PC-3 (cell line): ENCODE measurements at regions not wholly inside any gene's neighbourhood (a gene's known extent, or its start where the extent isn't known, plus 50 kb on each side); places are given as distances from the start of the nearest gene placed in this dataset.

Experiments
- ATAC-seq: fragments of 200-7000 bp; cut with Tn5 transposase; 2 replicates; pipeline ENCODE4 v1.9.1; 2020; ENCODE audit warnings: mild to moderate bottlenecking, moderate library complexity
- BruUV-seq: library from RNA; stranded (reverse); fragments of 400-500 nt; replicated peaks from 2 replicates; lab custom pipeline; 2021; lab: Mats Ljungman, UMichigan
- CTCF ChIA-PET: fragments of 300-600 bp; sonication (Branson Sonifier 250); formaldehyde crosslinking; loops from one replicate; lab custom pipeline; 2022; ENCODE audit warnings: antibody characterized with exemption; lab: Charles Lee
- POLR2A ChIA-PET: fragments of 300-600 bp; sonication (Branson Sonifier 250); formaldehyde crosslinking; loops from one replicate; lab custom pipeline; 2022; ENCODE audit warnings: antibody characterized with exemption; ENCODE audit not compliant: unreplicated experiment; lab: Charles Lee
- DNase-seq: peaks from one replicate; pipeline ENCODE4 v3.0.0-alpha.2; 2015
- H2AFZ ChIP-seq: fragments of 300-600 bp; sonication (generic); 2 replicates; pipeline ENCODE4 v1.6.0; 2016; ENCODE audit warnings: antibody characterized with exemption, low read length
- H3F3A ChIP-seq: fragments of 300-600 bp; sonication (generic); one replicate; pipeline ENCODE4 v1.6.0; 2017; ENCODE audit warnings: antibody characterized with exemption, low read length, control low read depth, mild to moderate bottlenecking; ENCODE audit not compliant: unreplicated experiment
- H3K27ac ChIP-seq: fragments of 300-600 bp; sonication (generic); 2 replicates; pipeline ENCODE4 v1.5.1; 2016; ENCODE audit warnings: mild to moderate bottlenecking, low read length
- H3K27me3 ChIP-seq: fragments of 300-600 bp; sonication (generic); 2 replicates; pipeline ENCODE4 v1.6.1; 2016; ENCODE audit warnings: low read length, mixed read lengths
- H3K36me3 ChIP-seq: fragments of 300-600 bp; sonication (generic); 2 replicates; pipeline ENCODE4 v1.6.1; 2016; ENCODE audit warnings: low read depth, mixed run types, low read length, mixed read lengths
- H3K4me1 ChIP-seq: fragments of 300-600 bp; sonication (generic); 2 replicates; pipeline ENCODE4 v1.5.1; 2016; ENCODE audit warnings: low read length; ENCODE audit not compliant: insufficient read depth
- H3K4me2 ChIP-seq: fragments of 300-600 bp; sonication (generic); 2 replicates; pipeline ENCODE4 v1.6.0; 2016; ENCODE audit warnings: low read length
- H3K4me3 ChIP-seq: fragments of 300-600 bp; sonication (generic); 2 replicates; pipeline ENCODE4 v1.5.1; 2016; ENCODE audit warnings: mild to moderate bottlenecking, low read length, mixed read lengths
- H3K79me2 ChIP-seq: fragments of 300-600 bp; sonication (generic); 2 replicates; pipeline ENCODE4 v1.6.1; 2017; ENCODE audit warnings: low read length, mixed read lengths
- H3K9ac ChIP-seq: fragments of 300-600 bp; sonication (generic); 2 replicates; pipeline ENCODE4 v1.6.0; 2016; ENCODE audit warnings: mild to moderate bottlenecking, low read length
- H3K9me2 ChIP-seq: fragments of 300-600 bp; sonication (generic); replicated peaks from 2 replicates; pipeline ENCODE4 v1.6.1; 2016; ENCODE audit warnings: mixed run types, low read length, mixed read lengths
- H3K9me3 ChIP-seq: fragments of 300-600 bp; sonication (generic); 2 replicates; pipeline ENCODE4 v1.6.1; 2016; ENCODE audit warnings: low read length, mixed read lengths
- H4K20me1 ChIP-seq: fragments of 300-600 bp; sonication (generic); 2 replicates; pipeline ENCODE4 v1.6.1; 2016; ENCODE audit warnings: low read length, mixed read lengths
- EZH2 ChIP-seq: fragments of 300-600 bp; sonication (generic); IDR thresholded peaks from one replicate; pipeline ENCODE4 v1.6.1; 2017; ENCODE audit warnings: antibody characterized with exemption, mild to moderate bottlenecking, low read length; ENCODE audit not compliant: unreplicated experiment
- EZH2phosphoT487 ChIP-seq: fragments of 300-600 bp; sonication (generic); IDR thresholded peaks from 2 replicates; pipeline ENCODE4 v1.6.1; 2018; ENCODE audit warnings: mild to moderate bottlenecking, antibody characterized with exemption, low read length, borderline replicate concordance
- intact Hi-C: fragments of 100-400 bp; cut with micrococcal nuclease; formaldehyde crosslinking; loops from 2 replicates; pipeline ENCODE4 v1.9.0; 2023
- TF ChIP-seq, protein P1 (sequence below): fragments of 300-600 bp; sonication (generic); conservative IDR thresholded peaks from 2 replicates; pipeline ENCODE4 v1.5.1; 2017; ENCODE audit warnings: antibody characterized with exemption, low read depth, mild to moderate bottlenecking, low read length

DNA sequence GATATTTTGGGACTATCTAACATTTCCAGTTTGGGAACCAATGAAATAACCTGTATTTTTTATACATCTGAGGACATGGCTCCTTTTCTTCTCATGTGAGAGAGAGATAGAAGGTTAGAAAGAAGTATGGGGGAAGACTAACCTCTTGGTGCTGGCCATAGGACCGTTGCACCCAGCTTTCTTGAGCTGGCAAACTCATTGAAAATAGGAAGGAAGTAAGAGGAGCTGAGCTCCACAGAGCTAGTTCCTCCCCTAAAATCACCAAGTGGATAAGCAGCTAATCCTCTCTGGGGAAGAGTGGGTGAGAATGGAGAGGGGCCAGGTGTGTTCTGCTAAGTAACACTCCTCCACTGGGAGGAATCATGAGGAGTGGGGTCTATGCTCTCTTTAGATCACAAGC is 387.4 kb upstream of the CADM1 start:
- ChIA-PET POLR2A (no interaction called here), CTCF (no interaction called here)
- no peak overlapping the region for H3K9ac ChIP-seq
- no peaks in the 10 kb centered on the region for H3K79me2 ChIP-seq
- H3K27ac ChIP-seq, result no peak overlapping the region
- TF ChIP-seq EZH2 (no peak), EZH2phosphoT487 (no peak)
- TF ChIP-seq, protein P1, sequence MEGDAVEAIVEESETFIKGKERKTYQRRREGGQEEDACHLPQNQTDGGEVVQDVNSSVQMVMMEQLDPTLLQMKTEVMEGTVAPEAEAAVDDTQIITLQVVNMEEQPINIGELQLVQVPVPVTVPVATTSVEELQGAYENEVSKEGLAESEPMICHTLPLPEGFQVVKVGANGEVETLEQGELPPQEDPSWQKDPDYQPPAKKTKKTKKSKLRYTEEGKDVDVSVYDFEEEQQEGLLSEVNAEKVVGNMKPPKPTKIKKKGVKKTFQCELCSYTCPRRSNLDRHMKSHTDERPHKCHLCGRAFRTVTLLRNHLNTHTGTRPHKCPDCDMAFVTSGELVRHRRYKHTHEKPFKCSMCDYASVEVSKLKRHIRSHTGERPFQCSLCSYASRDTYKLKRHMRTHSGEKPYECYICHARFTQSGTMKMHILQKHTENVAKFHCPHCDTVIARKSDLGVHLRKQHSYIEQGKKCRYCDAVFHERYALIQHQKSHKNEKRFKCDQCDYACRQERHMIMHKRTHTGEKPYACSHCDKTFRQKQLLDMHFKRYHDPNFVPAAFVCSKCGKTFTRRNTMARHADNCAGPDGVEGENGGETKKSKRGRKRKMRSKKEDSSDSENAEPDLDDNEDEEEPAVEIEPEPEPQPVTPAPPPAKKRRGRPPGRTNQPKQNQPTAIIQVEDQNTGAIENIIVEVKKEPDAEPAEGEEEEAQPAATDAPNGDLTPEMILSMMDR, result no peak
- H3K4me2 ChIP-seq, result no peak overlapping the region
- no peak for DNase-seq
- H3K27me3 ChIP-seq, result no peaks in the 10 kb centered on the region
- no peak for ATAC-seq
- no TSS peak for BruUV-seq
- no peak overlapping the region for H2AFZ ChIP-seq
- no peaks in the 10 kb centered on the region for H3K36me3 ChIP-seq
- H3K9me3 ChIP-seq, result peaks cover 37% of the 10 kb centered on the region
- no peak overlapping the region for H3K4me3 ChIP-seq
- intact Hi-C loops, result no loop called here
- no peaks in the 10 kb centered on the region for H3F3A ChIP-seq
- H3K9me2 ChIP-seq, result no peaks in the 10 kb centered on the region
- H4K20me1 ChIP-seq, result no peaks in the 10 kb centered on the region
- no peaks in the 10 kb centered on the region for H3K4me1 ChIP-seq

DNA sequence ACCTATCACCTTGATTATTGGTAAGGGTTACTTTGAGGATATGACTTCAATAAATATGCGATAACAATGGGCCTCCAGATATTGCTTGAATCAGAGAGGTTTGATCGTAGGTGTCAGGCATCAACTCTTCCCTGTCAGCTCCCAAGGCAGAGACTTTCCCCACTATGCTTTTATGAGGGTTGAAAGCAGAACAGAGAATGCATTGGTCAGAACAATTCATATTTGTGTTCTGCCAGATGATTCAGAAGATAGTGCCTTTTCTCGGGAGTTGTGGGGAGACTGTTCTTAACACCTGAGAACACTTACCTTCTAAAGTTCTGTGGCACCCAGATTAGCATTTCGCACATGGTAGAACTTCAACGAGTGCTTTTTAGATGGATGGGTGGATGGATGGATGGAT is 386.3 kb upstream of the CADM1 start:
- H3K27me3 ChIP-seq, result no peaks in the 10 kb centered on the region
- ChIA-PET CTCF (no interaction called here), POLR2A (no interaction called here)
- intact Hi-C loops, result no loop called here
- H3K9ac ChIP-seq, result no peak overlapping the region
- DNase-seq (no peak), ATAC-seq (no peak)
- no peak overlapping the region for H2AFZ ChIP-seq
- H3K4me3 ChIP-seq, result no peak overlapping the region
- H4K20me1 ChIP-seq, result no peaks in the 10 kb centered on the region
- H3K79me2 ChIP-seq, result no peaks in the 10 kb centered on the region
- H3K27ac ChIP-seq, result no peak overlapping the region
- peaks cover 34% of the 10 kb centered on the region for H3K9me3 ChIP-seq
- H3K4me1 ChIP-seq, result no peaks in the 10 kb centered on the region
- TF ChIP-seq EZH2 (no peak), EZH2phosphoT487 (no peak)
- TF ChIP-seq, protein P1, result no peak
- no peaks in the 10 kb centered on the region for H3K36me3 ChIP-seq
- no peaks in the 10 kb centered on the region for H3K9me2 ChIP-seq
- H3K4me2 ChIP-seq, result no peak overlapping the region
- H3F3A ChIP-seq, result no peaks in the 10 kb centered on the region
- BruUV-seq, result no TSS peak

DNA sequence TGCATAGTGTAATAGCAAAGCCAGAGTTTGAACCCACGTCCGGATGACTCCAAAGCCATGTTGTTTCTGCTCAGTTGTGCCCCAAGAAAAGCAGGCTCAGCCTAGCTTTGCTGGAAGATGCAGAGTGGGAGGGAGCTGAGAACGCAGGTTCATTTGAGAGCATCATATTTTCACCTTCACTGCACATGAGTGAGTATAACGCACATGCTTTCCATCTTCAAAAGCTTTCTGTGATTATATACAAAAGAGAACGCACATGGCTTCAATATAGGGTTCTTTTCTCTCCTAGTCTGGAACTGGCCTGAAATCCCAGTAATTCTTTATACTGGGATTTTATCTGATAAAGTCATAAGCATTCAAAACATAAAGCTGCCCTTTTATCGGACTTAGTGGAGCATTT is 385.5 kb upstream of the CADM1 start:
- H3K9ac ChIP-seq, result no peak overlapping the region
- H2AFZ ChIP-seq, result no peak overlapping the region
- CTCF ChIA-PET, result no interaction called here
- POLR2A ChIA-PET, result no interaction called here
- H3K9me3 ChIP-seq, result peaks cover 39% of the 10 kb centered on the region
- no peak overlapping the region for H3K4me3 ChIP-seq
- H3K4me1 ChIP-seq, result no peaks in the 10 kb centered on the region
- H3K27ac ChIP-seq, result no peak overlapping the region
- H3K36me3 ChIP-seq, result no peaks in the 10 kb centered on the region
- no peak for ATAC-seq
- H3K9me2 ChIP-seq, result no peaks in the 10 kb centered on the region
- intact Hi-C loops, result no loop called here
- H3K27me3 ChIP-seq, result no peaks in the 10 kb centered on the region
- no peaks in the 10 kb centered on the region for H3F3A ChIP-seq
- TF ChIP-seq EZH2, result no peak
- TF ChIP-seq, protein P1, result no peak
- TF ChIP-seq EZH2phosphoT487, result no peak
- H3K4me2 ChIP-seq, result no peak overlapping the region
- H4K20me1 ChIP-seq, result no peaks in the 10 kb centered on the region
- DNase-seq, result no peak
- no TSS peak for BruUV-seq
- H3K79me2 ChIP-seq, result no peaks in the 10 kb centered on the region
